GM12878 (cell line): ENCODE measurements at regions not wholly inside any gene's neighbourhood (a gene's known extent, or its start where the extent isn't known, plus 50 kb on each side); places are given as distances from the start of the nearest gene placed in this dataset.

Experiments used
- CBFB ChIP-seq: IDR thresholded peaks from 2 replicates; pipeline ENCODE4 v1.6.1; 2016; ENCODE audit warnings: antibody characterized with exemption, low read depth
- CREM ChIP-seq: IDR thresholded peaks from 2 replicates; pipeline ENCODE4 v1.6.1; 2014; ENCODE audit warnings: antibody characterized with exemption, low read depth
- FOS ChIP-seq: IDR thresholded peaks from 3 replicates; pipeline ENCODE4 v1.6.1; 2011; ENCODE audit warnings: borderline replicate concordance; ENCODE audit not compliant: insufficient read length; ENCODE audit errors: extremely low read depth
- MXI1 ChIP-seq: fragments of 150-350 bp; IDR thresholded peaks from 2 replicates; pipeline ENCODE4 v1.6.1; 2011; ENCODE audit warnings: low read depth, mild to moderate bottlenecking, inconsistent platforms, low read length, improper control_type of control experiment
- POLR2AphosphoS5 ChIP-seq: IDR thresholded peaks from 2 replicates; pipeline ENCODE4 v1.6.1; 2011; ENCODE audit warnings: mild to moderate bottlenecking, low read length, inconsistent platforms
- RAD21 ChIP-seq: IDR thresholded peaks from 2 replicates; pipeline ENCODE4 v1.6.1; 2011; ENCODE audit warnings: mild to moderate bottlenecking, low read depth, low read length, moderate library complexity; ENCODE audit not compliant: insufficient read depth
- SUZ12 ChIP-seq: fragments of 200-600 bp; sonication (generic); IDR thresholded peaks from one replicate; pipeline ENCODE4 v1.6.1; 2018; ENCODE audit warnings: antibody characterized with exemption, mild to moderate bottlenecking; ENCODE audit not compliant: unreplicated experiment
- ZNF274 ChIP-seq: IDR thresholded peaks from one replicate; pipeline ENCODE4 v1.8.0; 2011; ENCODE audit not compliant: insufficient read length, insufficient read depth
- TF ChIP-seq, protein P1 (sequence below): IDR thresholded peaks from 2 replicates; pipeline ENCODE4 v1.6.1; 2011; ENCODE audit warnings: low read depth, low read length, improper control_type of control experiment, borderline replicate concordance
- TF ChIP-seq, protein P2 (sequence below): fragments of 450-650 bp; IDR thresholded peaks from 2 replicates; pipeline ENCODE4 v1.6.1; 2017; ENCODE audit warnings: mild to moderate bottlenecking
- TF ChIP-seq, protein P3 (sequence below): IDR thresholded peaks from 2 replicates; pipeline ENCODE4 v1.6.1; 2012; ENCODE audit warnings: low read length, inconsistent platforms
- TF ChIP-seq, protein P4 (sequence below): IDR thresholded peaks from 2 replicates; pipeline ENCODE4 v1.6.1; 2011; ENCODE audit warnings: low read depth, mild to moderate bottlenecking, low read length, moderate library complexity, borderline replicate concordance; ENCODE audit errors: extremely low read depth
- TF ChIP-seq, protein P5 (sequence below), 3 experiments: IDR thresholded peaks in 2 of 3; conservative IDR thresholded peaks in 1 of 3; 2 replicates each; pipeline ENCODE4 v1.5.1; 2011; ENCODE audit warnings: low read depth in 3 of 3, low read length in 3 of 3, mild to moderate bottlenecking in 3 of 3, control low read depth in 2 of 3, moderate library complexity in 2 of 3, inconsistent platforms in 1 of 3, mixed read lengths in 1 of 3; ENCODE audit not compliant: control insufficient read depth in 2 of 3, insufficient read depth in 1 of 3; ENCODE audit errors: extremely low read depth in 1 of 3
- TF ChIP-seq, protein P6 (sequence below): fragments of 450-650 bp; IDR thresholded peaks from 2 replicates; pipeline ENCODE4 v1.6.1; 2017; ENCODE audit warnings: mild to moderate bottlenecking, moderate library complexity

DNA sequence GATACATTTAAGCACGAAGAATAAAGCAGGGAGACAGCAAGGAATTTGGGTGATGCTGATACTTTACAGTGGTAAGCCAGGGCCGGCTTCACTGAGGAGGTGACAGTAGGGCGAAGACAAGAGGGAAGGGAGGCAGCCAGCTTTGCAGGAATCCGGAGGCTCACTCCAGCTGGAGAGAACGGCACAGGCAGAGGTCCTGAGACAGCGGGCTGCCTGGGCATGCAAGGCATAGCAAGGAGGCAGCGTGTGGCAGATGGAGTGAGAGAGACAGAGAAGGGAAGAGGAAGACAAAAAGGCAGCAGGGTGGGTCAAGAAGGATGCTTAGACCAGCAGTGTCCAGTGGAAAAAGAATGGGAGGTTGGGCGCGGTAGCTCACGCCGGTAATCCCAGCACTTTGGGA, 83.2 kb upstream of the WASF3 start:
- no peak for TF ChIP-seq RAD21
- TF ChIP-seq MXI1: no peak
- TF ChIP-seq, protein P1, sequence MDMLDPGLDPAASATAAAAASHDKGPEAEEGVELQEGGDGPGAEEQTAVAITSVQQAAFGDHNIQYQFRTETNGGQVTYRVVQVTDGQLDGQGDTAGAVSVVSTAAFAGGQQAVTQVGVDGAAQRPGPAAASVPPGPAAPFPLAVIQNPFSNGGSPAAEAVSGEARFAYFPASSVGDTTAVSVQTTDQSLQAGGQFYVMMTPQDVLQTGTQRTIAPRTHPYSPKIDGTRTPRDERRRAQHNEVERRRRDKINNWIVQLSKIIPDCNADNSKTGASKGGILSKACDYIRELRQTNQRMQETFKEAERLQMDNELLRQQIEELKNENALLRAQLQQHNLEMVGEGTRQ: no peak
- TF ChIP-seq, protein P2, sequence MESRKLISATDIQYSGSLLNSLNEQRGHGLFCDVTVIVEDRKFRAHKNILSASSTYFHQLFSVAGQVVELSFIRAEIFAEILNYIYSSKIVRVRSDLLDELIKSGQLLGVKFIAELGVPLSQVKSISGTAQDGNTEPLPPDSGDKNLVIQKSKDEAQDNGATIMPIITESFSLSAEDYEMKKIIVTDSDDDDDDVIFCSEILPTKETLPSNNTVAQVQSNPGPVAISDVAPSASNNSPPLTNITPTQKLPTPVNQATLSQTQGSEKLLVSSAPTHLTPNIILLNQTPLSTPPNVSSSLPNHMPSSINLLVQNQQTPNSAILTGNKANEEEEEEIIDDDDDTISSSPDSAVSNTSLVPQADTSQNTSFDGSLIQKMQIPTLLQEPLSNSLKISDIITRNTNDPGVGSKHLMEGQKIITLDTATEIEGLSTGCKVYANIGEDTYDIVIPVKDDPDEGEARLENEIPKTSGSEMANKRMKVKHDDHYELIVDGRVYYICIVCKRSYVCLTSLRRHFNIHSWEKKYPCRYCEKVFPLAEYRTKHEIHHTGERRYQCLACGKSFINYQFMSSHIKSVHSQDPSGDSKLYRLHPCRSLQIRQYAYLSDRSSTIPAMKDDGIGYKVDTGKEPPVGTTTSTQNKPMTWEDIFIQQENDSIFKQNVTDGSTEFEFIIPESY: no peak
- TF ChIP-seq CREM: no peak
- TF ChIP-seq, protein P3, sequence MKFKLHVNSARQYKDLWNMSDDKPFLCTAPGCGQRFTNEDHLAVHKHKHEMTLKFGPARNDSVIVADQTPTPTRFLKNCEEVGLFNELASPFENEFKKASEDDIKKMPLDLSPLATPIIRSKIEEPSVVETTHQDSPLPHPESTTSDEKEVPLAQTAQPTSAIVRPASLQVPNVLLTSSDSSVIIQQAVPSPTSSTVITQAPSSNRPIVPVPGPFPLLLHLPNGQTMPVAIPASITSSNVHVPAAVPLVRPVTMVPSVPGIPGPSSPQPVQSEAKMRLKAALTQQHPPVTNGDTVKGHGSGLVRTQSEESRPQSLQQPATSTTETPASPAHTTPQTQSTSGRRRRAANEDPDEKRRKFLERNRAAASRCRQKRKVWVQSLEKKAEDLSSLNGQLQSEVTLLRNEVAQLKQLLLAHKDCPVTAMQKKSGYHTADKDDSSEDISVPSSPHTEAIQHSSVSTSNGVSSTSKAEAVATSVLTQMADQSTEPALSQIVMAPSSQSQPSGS: no peak
- TF ChIP-seq SUZ12: no peak
- TF ChIP-seq, protein P4, sequence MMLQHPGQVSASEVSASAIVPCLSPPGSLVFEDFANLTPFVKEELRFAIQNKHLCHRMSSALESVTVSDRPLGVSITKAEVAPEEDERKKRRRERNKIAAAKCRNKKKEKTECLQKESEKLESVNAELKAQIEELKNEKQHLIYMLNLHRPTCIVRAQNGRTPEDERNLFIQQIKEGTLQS: no peak
- no peak for TF ChIP-seq CBFB
- TF ChIP-seq, protein P5, sequence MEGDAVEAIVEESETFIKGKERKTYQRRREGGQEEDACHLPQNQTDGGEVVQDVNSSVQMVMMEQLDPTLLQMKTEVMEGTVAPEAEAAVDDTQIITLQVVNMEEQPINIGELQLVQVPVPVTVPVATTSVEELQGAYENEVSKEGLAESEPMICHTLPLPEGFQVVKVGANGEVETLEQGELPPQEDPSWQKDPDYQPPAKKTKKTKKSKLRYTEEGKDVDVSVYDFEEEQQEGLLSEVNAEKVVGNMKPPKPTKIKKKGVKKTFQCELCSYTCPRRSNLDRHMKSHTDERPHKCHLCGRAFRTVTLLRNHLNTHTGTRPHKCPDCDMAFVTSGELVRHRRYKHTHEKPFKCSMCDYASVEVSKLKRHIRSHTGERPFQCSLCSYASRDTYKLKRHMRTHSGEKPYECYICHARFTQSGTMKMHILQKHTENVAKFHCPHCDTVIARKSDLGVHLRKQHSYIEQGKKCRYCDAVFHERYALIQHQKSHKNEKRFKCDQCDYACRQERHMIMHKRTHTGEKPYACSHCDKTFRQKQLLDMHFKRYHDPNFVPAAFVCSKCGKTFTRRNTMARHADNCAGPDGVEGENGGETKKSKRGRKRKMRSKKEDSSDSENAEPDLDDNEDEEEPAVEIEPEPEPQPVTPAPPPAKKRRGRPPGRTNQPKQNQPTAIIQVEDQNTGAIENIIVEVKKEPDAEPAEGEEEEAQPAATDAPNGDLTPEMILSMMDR (IDR thresholded peaks at IDR 0.05 in 2 of 3, conservative IDR thresholded peaks at IDR 0.05 in 1 of 3; ENCODE audit: control insufficient read depth in 2 of 3, extremely low read depth in 1 of 3, insufficient read depth in 1 of 3, low read depth in 3 of 3, low read length in 3 of 3): no peak
- TF ChIP-seq, protein P6, sequence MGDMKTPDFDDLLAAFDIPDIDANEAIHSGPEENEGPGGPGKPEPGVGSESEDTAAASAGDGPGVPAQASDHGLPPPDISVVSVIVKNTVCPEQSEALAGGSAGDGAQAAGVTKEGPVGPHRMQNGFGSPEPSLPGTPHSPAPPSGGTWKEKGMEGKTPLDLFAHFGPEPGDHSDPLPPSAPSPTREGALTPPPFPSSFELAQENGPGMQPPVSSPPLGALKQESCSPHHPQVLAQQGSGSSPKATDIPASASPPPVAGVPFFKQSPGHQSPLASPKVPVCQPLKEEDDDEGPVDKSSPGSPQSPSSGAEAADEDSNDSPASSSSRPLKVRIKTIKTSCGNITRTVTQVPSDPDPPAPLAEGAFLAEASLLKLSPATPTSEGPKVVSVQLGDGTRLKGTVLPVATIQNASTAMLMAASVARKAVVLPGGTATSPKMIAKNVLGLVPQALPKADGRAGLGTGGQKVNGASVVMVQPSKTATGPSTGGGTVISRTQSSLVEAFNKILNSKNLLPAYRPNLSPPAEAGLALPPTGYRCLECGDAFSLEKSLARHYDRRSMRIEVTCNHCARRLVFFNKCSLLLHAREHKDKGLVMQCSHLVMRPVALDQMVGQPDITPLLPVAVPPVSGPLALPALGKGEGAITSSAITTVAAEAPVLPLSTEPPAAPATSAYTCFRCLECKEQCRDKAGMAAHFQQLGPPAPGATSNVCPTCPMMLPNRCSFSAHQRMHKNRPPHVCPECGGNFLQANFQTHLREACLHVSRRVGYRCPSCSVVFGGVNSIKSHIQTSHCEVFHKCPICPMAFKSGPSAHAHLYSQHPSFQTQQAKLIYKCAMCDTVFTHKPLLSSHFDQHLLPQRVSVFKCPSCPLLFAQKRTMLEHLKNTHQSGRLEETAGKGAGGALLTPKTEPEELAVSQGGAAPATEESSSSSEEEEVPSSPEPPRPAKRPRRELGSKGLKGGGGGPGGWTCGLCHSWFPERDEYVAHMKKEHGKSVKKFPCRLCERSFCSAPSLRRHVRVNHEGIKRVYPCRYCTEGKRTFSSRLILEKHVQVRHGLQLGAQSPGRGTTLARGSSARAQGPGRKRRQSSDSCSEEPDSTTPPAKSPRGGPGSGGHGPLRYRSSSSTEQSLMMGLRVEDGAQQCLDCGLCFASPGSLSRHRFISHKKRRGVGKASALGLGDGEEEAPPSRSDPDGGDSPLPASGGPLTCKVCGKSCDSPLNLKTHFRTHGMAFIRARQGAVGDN: no peak
- no peak for TF ChIP-seq FOS
- TF ChIP-seq POLR2AphosphoS5: no peak
- TF ChIP-seq ZNF274: no peak
